Gastrocnemius medialis (tissue), 4 donors: ENCODE measurements at regions not wholly inside any gene's neighbourhood (a gene's known extent, or its start where the extent isn't known, plus 50 kb on each side); places are given as distances from the start of the nearest gene placed in this dataset.
"Not testable (repeated sequence)": the region's sequence is repeated elsewhere in the genome, so short reads cannot be mapped to it uniquely, and the experiment has no call there.

Experiments
- ATAC-seq, 2 donors: fragments of 150-250 bp; one replicate each; pipeline ENCODE4 v1.9.1; 2016
- DNase-seq, 2 donors: peaks; one replicate each; pipeline ENCODE4 v3.0.0-alpha.2; 2019
- H3K27ac ChIP-seq, 4 donors: fragments of 200-600 bp; sonication (generic); 1 replicate in 1 of 4; 2 replicates in 3 of 4; pipeline ENCODE4 v1.5.1; 2016 to 2018; ENCODE audit warnings: mild to moderate bottlenecking in 2 of 4, moderate library complexity in 1 of 4
- H3K27me3 ChIP-seq, 3 donors: fragments of 200-600 bp; sonication (generic) in 2 of 3; 1 replicate in 1 of 3; 2 replicates in 2 of 3; pipeline versions ENCODE4 v1.5.1 to v1.6.0; 2016 to 2019; ENCODE audit warnings: mild to moderate bottlenecking in 1 of 3, moderate library complexity in 1 of 3
- H3K36me3 ChIP-seq, 2 donors: fragments of 200-600 bp; sonication (generic) in 1 of 2; one replicate each; pipeline ENCODE4 v1.5.1; 2017 to 2018
- H3K4me1 ChIP-seq, 2 donors: fragments of 200-600 bp; sonication (generic) in 1 of 2; one replicate each; pipeline ENCODE4 v1.5.1; 2016 to 2017; ENCODE audit warnings: mild to moderate bottlenecking in 2 of 2
- H3K4me3 ChIP-seq, 4 donors: fragments of 200-600 bp; sonication (generic) in 3 of 4; 1 replicate in 1 of 4; 2 replicates in 3 of 4; pipeline ENCODE4 v1.5.1; 2016 to 2019; ENCODE audit warnings: mild to moderate bottlenecking in 2 of 4
- H3K9me3 ChIP-seq, 3 donors: fragments of 200-600 bp; sonication (generic) in 2 of 3; 1 replicate in 1 of 3; 2 replicates in 2 of 3; pipeline ENCODE4 v1.5.1; 2016 to 2019
- POLR2A ChIP-seq, 2 donors: fragments of 450-650 bp; IDR thresholded peaks; one replicate each; pipeline ENCODE4 v1.6.1; 2017; ENCODE audit warnings: antibody characterized with exemption in 2 of 2, mild to moderate bottlenecking in 2 of 2, moderate library complexity in 2 of 2
- in situ Hi-C, 4 donors: fragments of 200-750 bp; cut with MboI; loops; one replicate each; pipeline versions ENCODE4 v1.15.0 to v1.8.0; 2017; ENCODE audit warnings: low sequenced_read_pairs in 4 of 4
- intact Hi-C: fragments of 100-400 bp; cut with DNase I; formaldehyde crosslinking; loops from one replicate; pipeline ENCODE4 v1.15.1; 2023; ENCODE audit warnings: low total_unique reads
- TF ChIP-seq, protein P1 (sequence below), 5 experiments: fragments of 450-650 bp in 3 of 5; fragments of 200-600 bp in 2 of 5; sonication (generic) in 2 of 5; IDR thresholded peaks in 4 of 5; conservative IDR thresholded peaks in 1 of 5; 1 replicate in 4 of 5; 2 replicates in 1 of 5; pipeline ENCODE4 v1.5.1; 2016 to 2019; ENCODE audit warnings: antibody characterized with exemption in 5 of 5, mild to moderate bottlenecking in 3 of 5, moderate library complexity in 3 of 5

DNA sequence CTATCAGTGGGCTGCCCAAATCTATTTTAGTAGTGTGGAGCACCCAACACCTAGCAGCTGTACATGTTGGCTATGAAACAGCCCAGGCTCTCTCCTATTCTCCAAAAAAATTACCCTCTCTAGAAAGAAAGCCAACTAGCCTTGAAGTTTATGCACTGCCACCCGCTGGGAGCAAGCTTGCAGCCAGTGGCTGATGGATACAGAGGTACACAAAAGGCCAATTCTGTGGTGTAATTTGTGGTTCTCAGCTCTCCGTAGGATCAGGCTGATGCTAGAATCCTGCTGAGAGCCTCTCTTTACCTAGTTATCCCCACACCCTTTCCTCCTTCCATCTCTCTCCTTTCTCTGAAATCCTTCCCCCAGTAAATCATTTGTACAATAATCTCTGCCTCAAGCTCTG, 1120.7 kb downstream of the DIAPH3 start:
- ATAC-seq: no peak
- H3K4me1 ChIP-seq: no peaks in the 10 kb centered on the region
- H3K27ac ChIP-seq: no peak overlapping the region
- H3K36me3 ChIP-seq: no peaks in the 10 kb centered on the region
- no peaks in the 10 kb centered on the region for H3K27me3 ChIP-seq
- intact Hi-C loops: no loop called here
- in situ Hi-C loops: loop anchor here in 1 of 4 donors (10.0 kb wide), 1 partner anchor 62 kb away; no protein-coding TSS in a partner anchor
- H3K4me3 ChIP-seq: no peak overlapping the region
- no peak for DNase-seq
- no peaks in the 10 kb centered on the region for H3K9me3 ChIP-seq
- no peak for TF ChIP-seq POLR2A (IDR thresholded peaks at IDR 0.05)
- TF ChIP-seq, protein P1, sequence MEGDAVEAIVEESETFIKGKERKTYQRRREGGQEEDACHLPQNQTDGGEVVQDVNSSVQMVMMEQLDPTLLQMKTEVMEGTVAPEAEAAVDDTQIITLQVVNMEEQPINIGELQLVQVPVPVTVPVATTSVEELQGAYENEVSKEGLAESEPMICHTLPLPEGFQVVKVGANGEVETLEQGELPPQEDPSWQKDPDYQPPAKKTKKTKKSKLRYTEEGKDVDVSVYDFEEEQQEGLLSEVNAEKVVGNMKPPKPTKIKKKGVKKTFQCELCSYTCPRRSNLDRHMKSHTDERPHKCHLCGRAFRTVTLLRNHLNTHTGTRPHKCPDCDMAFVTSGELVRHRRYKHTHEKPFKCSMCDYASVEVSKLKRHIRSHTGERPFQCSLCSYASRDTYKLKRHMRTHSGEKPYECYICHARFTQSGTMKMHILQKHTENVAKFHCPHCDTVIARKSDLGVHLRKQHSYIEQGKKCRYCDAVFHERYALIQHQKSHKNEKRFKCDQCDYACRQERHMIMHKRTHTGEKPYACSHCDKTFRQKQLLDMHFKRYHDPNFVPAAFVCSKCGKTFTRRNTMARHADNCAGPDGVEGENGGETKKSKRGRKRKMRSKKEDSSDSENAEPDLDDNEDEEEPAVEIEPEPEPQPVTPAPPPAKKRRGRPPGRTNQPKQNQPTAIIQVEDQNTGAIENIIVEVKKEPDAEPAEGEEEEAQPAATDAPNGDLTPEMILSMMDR (IDR thresholded peaks at IDR 0.05 in 4 of 5, conservative IDR thresholded peaks at IDR 0.05 in 1 of 5): no peak

DNA sequence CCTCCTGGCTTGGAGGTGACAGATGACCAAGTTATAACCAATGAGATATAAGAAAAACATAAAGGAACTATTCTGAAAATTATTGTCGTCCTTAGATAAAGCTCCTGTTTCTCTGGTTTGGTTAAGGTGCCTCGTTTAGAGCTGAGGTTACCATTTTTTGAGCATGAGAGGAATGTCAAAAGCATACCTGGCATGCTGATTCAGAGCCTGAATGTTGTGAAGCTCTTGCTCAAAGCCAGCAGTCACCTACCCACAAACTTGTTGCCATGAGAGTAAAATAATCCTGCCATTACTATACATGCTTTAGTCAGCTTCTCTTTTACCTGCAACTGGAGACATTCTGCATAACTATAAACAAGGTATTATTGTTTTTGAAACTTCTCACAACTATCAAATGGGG, 1116.2 kb downstream of the DIAPH3 start:
- DNase-seq: no peak
- ATAC-seq: no peak
- in situ Hi-C loops (loop anchor here in 1 of 4 donors (10.0 kb wide), 1 partner anchor 57 kb away; no protein-coding TSS in a partner anchor), intact Hi-C loops (no loop called here)
- Histone ChIP-seq H3K4me1 (no peaks in the 10 kb centered on the region), H3K27me3 (no peaks in the 10 kb centered on the region), H3K27ac (no peak overlapping the region), H3K4me3 (no peak overlapping the region), H3K9me3 (no peaks in the 10 kb centered on the region), H3K36me3 (no peaks in the 10 kb centered on the region)
- TF ChIP-seq, protein P1 (IDR thresholded peaks at IDR 0.05 in 4 of 5, conservative IDR thresholded peaks at IDR 0.05 in 1 of 5): no peak
- no peak for TF ChIP-seq POLR2A (IDR thresholded peaks at IDR 0.05)

DNA sequence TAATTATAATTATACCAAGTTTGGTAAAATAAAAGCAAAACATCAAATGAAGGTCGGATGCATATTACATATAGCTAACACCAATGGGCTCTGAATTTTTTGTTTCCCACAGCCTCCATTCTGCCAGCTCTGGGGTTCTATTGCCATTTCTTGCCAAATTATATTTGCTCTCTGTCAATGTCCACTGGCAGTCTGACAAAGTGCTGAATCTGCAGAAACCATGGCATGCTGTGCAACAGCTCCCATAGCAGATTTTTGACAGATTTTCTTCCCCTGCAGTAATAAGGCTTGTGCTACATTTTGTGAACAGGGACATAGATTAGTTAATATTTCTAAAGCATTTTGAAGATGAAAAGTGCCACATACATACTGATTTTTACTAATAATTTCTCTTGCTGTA, 1102.1 kb downstream of the DIAPH3 start:
- no peak for TF ChIP-seq POLR2A (IDR thresholded peaks at IDR 0.05)
- TF ChIP-seq, protein P1 (IDR thresholded peaks at IDR 0.05 in 4 of 5, conservative IDR thresholded peaks at IDR 0.05 in 1 of 5): no peak
- intact Hi-C loops: no loop called here
- DNase-seq (no peak), ATAC-seq (no peak)
- no peak overlapping the region for H3K4me3 ChIP-seq
- H3K27ac ChIP-seq: no peak overlapping the region
- H3K27me3 ChIP-seq: no peaks in the 10 kb centered on the region
- no peaks in the 10 kb centered on the region for H3K36me3 ChIP-seq
- in situ Hi-C loops: no loop called here
- H3K9me3 ChIP-seq: no peaks in the 10 kb centered on the region
- no peaks in the 10 kb centered on the region for H3K4me1 ChIP-seq

DNA sequence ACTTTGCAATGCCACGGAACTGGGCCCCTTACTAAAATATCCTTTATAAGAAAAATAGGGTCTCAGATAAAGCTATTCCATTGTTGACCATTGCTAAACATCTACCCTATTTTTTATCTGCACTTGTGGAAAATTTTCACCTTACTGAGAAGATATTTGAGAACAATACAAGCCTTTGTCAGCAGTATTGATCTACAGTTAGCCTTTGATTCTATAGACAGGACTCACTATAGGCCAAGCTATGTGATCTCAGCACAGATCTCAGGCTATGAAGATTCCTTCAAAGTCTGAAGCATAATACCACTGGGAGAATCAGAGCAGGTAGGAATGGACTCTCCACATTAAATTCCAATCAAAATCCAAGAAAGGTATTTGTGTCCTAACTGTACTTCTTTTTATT, 1099.7 kb downstream of the DIAPH3 start:
- in situ Hi-C loops: no loop called here
- H3K36me3 ChIP-seq: no peaks in the 10 kb centered on the region
- H3K4me3 ChIP-seq: no peak overlapping the region
- H3K27ac ChIP-seq: no peak overlapping the region
- no peaks in the 10 kb centered on the region for H3K4me1 ChIP-seq
- TF ChIP-seq POLR2A (IDR thresholded peaks at IDR 0.05): no peak
- TF ChIP-seq, protein P1 (IDR thresholded peaks at IDR 0.05 in 4 of 5, conservative IDR thresholded peaks at IDR 0.05 in 1 of 5): no peak
- no peak for DNase-seq
- ATAC-seq: no peak
- no peaks in the 10 kb centered on the region for H3K27me3 ChIP-seq
- H3K9me3 ChIP-seq: no peaks in the 10 kb centered on the region
- intact Hi-C loops: no loop called here

DNA sequence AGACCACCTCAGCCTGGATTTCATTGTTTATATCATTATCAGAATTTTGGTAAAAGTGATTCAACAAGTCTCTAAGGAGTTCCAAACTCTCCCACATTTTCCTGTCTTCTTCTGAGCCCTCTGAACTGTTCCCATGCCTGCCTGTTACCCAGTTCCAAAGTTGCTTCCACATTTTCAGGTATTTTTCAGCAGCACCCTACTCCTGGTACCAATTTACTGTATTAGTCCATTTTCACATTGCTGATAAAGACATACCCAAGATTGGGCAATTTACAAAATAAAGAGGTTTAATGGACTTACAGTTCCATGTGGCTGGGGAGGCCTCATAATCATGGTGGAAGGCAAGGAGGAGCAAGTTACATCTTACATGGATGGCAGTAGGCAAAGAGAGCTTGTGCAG, 1087.3 kb downstream of the DIAPH3 start:
- H3K4me1 ChIP-seq, DNase-seq, H3K36me3 ChIP-seq, in situ Hi-C loops, ATAC-seq, H3K4me3 ChIP-seq, H3K9me3 ChIP-seq, H3K27ac ChIP-seq, intact Hi-C loops, H3K27me3 ChIP-seq: not testable (repeated sequence)
